Smooth muscle cell (in vitro differentiated cells): ENCODE measurements at regions not wholly inside any gene's neighbourhood (a gene's known extent, or its start where the extent isn't known, plus 50 kb on each side); places are given as distances from the start of the nearest gene placed in this dataset.

Experiments
- DNase-seq: peaks from one replicate; lab custom pipeline; 2025; ENCODE audit not compliant: unreplicated experiment; lab: John Stamatoyannopoulos, UW
- H2AFZ ChIP-seq: fragments of 200-600 bp; sonication (generic); 2 replicates; pipeline ENCODE4 v1.6.0; 2016; ENCODE audit warnings: antibody characterized with exemption, low read depth, mild to moderate bottlenecking
- H3F3A ChIP-seq: fragments of 200-600 bp; sonication (generic); 2 replicates; pipeline ENCODE4 v1.6.0; 2017; ENCODE audit warnings: antibody characterized with exemption, low read depth
- H3K27ac ChIP-seq: fragments of 200-600 bp; sonication (generic); 2 replicates; pipeline ENCODE4 v1.5.1; 2016; ENCODE audit warnings: low read depth, mild to moderate bottlenecking
- H3K27me3 ChIP-seq: fragments of 200-600 bp; sonication (generic); 2 replicates; pipeline ENCODE4 v1.6.1; 2016; ENCODE audit warnings: low read depth, mild to moderate bottlenecking
- H3K36me3 ChIP-seq: fragments of 200-600 bp; sonication (generic); 2 replicates; pipeline ENCODE4 v1.5.1; 2016; ENCODE audit warnings: low read depth
- H3K4me1 ChIP-seq: fragments of 200-600 bp; sonication (generic); 2 replicates; pipeline ENCODE4 v1.5.1; 2016; ENCODE audit warnings: low read depth
- H3K4me2 ChIP-seq: fragments of 200-600 bp; sonication (generic); 2 replicates; pipeline ENCODE4 v1.6.0; 2016; ENCODE audit warnings: mild to moderate bottlenecking
- H3K4me3 ChIP-seq: fragments of 200-600 bp; sonication (generic); 2 replicates; pipeline ENCODE4 v1.5.1; 2016; ENCODE audit warnings: mild to moderate bottlenecking
- H3K79me2 ChIP-seq: fragments of 200-600 bp; sonication (generic); 2 replicates; pipeline ENCODE4 v1.6.0; 2016; ENCODE audit warnings: low read depth, mild to moderate bottlenecking
- H3K9ac ChIP-seq: fragments of 200-600 bp; sonication (generic); 2 replicates; pipeline ENCODE4 v1.6.0; 2016; ENCODE audit warnings: low read depth
- H3K9me3 ChIP-seq: fragments of 200-600 bp; sonication (generic); replicated peaks from 2 replicates; pipeline ENCODE4 v1.5.1; 2016; ENCODE audit warnings: low read depth
- H4K20me1 ChIP-seq: fragments of 200-600 bp; sonication (generic); 2 replicates; pipeline ENCODE4 v1.6.0; 2016; ENCODE audit warnings: low read depth
- WGBS: methylation state at CpG from one replicate; pipeline ENCODE4 v1.1.7; 2016; ENCODE audit warnings: low lambda C conversion rate; 5-methylcytosine and 5-hydroxymethylcytosine counted together
- TF ChIP-seq, protein P1 (sequence below): fragments of 200-600 bp; sonication (generic); IDR thresholded peaks from 2 replicates; pipeline ENCODE4 v1.5.1; 2017; ENCODE audit warnings: borderline replicate concordance, mild to moderate bottlenecking, antibody characterized with exemption; ENCODE audit not compliant: insufficient read depth, poor library complexity, severe bottlenecking

- H3K4me2 ChIP-seq, result no peak overlapping the region
- H4K20me1 ChIP-seq, result no peaks in the 10 kb centered on the region
- no peaks in the 10 kb centered on the region for H3K27me3 ChIP-seq
- H3K4me1 ChIP-seq, result peaks cover 3% of the 10 kb centered on the region
- no peak overlapping the region for H3K9ac ChIP-seq
- TF ChIP-seq, protein P1, sequence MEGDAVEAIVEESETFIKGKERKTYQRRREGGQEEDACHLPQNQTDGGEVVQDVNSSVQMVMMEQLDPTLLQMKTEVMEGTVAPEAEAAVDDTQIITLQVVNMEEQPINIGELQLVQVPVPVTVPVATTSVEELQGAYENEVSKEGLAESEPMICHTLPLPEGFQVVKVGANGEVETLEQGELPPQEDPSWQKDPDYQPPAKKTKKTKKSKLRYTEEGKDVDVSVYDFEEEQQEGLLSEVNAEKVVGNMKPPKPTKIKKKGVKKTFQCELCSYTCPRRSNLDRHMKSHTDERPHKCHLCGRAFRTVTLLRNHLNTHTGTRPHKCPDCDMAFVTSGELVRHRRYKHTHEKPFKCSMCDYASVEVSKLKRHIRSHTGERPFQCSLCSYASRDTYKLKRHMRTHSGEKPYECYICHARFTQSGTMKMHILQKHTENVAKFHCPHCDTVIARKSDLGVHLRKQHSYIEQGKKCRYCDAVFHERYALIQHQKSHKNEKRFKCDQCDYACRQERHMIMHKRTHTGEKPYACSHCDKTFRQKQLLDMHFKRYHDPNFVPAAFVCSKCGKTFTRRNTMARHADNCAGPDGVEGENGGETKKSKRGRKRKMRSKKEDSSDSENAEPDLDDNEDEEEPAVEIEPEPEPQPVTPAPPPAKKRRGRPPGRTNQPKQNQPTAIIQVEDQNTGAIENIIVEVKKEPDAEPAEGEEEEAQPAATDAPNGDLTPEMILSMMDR, result no peak
- no peak overlapping the region for H2AFZ ChIP-seq
- WGBS, result 93% methylated on average over 1 of the region's 1 CpG
- H3K4me3 ChIP-seq, result no peak overlapping the region
- H3K79me2 ChIP-seq, result no peaks in the 10 kb centered on the region
- no peaks in the 10 kb centered on the region for H3K9me3 ChIP-seq
- DNase-seq, result no peak
- peaks cover 3% of the 10 kb centered on the region for H3F3A ChIP-seq
- no peak overlapping the region for H3K27ac ChIP-seq
- H3K36me3 ChIP-seq, result peaks cover 3% of the 10 kb centered on the region
Measured at GRCh38 chr6:21985904-21986303, 310.9 kb downstream of the PRL start.

DNA sequence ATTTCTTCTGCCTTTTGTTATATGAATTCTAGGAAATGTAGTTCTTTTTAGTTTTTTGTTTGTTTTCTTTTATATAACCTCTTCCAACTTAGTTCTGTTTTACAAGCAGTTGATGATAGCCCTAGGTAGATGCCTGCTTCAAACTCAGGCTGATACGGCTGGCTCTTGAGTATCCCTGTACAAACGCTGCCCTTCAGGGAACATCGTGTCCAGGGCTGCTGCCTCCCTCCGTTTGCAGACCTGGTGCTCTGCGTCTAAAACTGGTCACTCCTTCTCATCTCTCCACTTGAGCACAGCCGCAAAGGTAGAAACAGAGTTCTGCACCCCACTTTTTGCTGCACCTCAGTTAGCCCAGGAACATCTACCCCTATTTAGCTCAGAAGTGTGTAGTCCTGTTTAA is 310.1 kb downstream of the PRL start:
- Histone ChIP-seq H3K9ac (no peak overlapping the region), H3K4me3 (no peak overlapping the region), H3K36me3 (peaks cover 3% of the 10 kb centered on the region), H3K27me3 (no peaks in the 10 kb centered on the region), H3K27ac (peak overlapping the region; percentile 74), H3K4me2 (peak overlapping the region; percentile 73), H3K9me3 (no peaks in the 10 kb centered on the region), H2AFZ (no peak overlapping the region), H3F3A (peaks cover 7% of the 10 kb centered on the region), H3K79me2 (no peaks in the 10 kb centered on the region), H3K4me1 (peaks cover 3% of the 10 kb centered on the region), H4K20me1 (no peaks in the 10 kb centered on the region)
- no peak for DNase-seq
- TF ChIP-seq, protein P1, result no peak
- WGBS, result 67% methylated on average over 6 of the region's 6 CpGs

GRCh38 chr6:21987501-21987957 is 309.3 kb downstream of the PRL start:
- H3K4me2 ChIP-seq, result peak overlapping the region; percentile 73
- no peaks in the 10 kb centered on the region for H4K20me1 ChIP-seq
- H3K27ac ChIP-seq, result peak overlapping the region; percentile 74
- no peaks in the 10 kb centered on the region for H3K79me2 ChIP-seq
- H3K4me3 ChIP-seq, result peak overlapping the region; percentile 30
- H3F3A ChIP-seq, result peaks cover 10% of the 10 kb centered on the region
- no peaks in the 10 kb centered on the region for H3K27me3 ChIP-seq
- TF ChIP-seq, protein P1, result no peak
- no peak overlapping the region for H2AFZ ChIP-seq
- H3K4me1 ChIP-seq, result peaks cover 5% of the 10 kb centered on the region
- no peak for DNase-seq
- 16% methylated on average over 9 of the region's 9 CpGs for WGBS
- no peak overlapping the region for H3K9ac ChIP-seq
- no peaks in the 10 kb centered on the region for H3K36me3 ChIP-seq
- no peaks in the 10 kb centered on the region for H3K9me3 ChIP-seq

GRCh38 chr6:21990577-21990976 is 306.3 kb downstream of the PRL start:
- no peak overlapping the region for H3K27ac ChIP-seq
- H3K4me2 ChIP-seq, result no peak overlapping the region
- H3K9ac ChIP-seq, result no peak overlapping the region
- peaks cover 18% of the 10 kb centered on the region for H3F3A ChIP-seq
- H3K36me3 ChIP-seq, result no peaks in the 10 kb centered on the region
- no peak overlapping the region for H3K4me3 ChIP-seq
- no peaks in the 10 kb centered on the region for H4K20me1 ChIP-seq
- H2AFZ ChIP-seq, result no peak overlapping the region
- H3K79me2 ChIP-seq, result no peaks in the 10 kb centered on the region
- 90% methylated on average over 1 of the region's 1 CpG for WGBS
- no peaks in the 10 kb centered on the region for H3K27me3 ChIP-seq
- DNase-seq, result no peak
- H3K9me3 ChIP-seq, result no peaks in the 10 kb centered on the region
- peaks cover 8% of the 10 kb centered on the region for H3K4me1 ChIP-seq
- TF ChIP-seq, protein P1, result no peak
